NCI-H510A (cell line): ENCODE measurements at regions not wholly inside any gene's neighbourhood (a gene's known extent, or its start where the extent isn't known, plus 50 kb on each side); places are given as distances from the start of the nearest gene placed in this dataset.
"Not testable (repeated sequence)": the region's sequence is repeated elsewhere in the genome, so short reads cannot be mapped to it uniquely, and the experiment has no call there.

Experiments used
- DNase-seq: peaks from one replicate; lab custom pipeline; 2025; lab: John Stamatoyannopoulos, UW

DNA sequence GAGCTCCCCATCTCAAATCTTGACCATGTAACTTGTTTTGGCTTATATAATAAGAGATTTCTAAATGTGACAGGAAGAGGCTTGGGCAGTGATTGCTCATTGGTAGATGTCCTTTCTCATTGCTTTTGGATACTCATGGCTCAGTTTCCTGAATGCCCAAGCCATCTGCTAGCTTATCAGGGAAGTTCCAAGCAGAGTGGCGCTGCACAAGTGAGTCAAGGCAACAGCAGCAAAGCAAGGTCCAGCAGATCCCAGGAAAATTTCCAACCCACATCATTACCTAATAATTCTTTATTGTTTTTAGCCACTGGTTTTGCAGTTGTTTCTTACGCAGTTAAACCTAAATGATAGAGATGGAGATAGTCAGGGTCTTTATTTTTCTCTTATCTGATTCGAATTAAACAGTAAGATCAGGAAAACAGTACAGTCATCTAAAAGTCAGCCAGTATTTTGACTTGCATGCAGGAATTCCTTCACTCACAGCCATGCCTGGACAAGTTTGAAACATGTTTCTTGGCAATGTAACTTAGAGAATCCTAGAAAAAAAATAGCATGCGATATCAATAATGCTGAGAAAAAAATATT lies 349.7 kb upstream of the TMEFF2 start:
- no peak for DNase-seq

DNA sequence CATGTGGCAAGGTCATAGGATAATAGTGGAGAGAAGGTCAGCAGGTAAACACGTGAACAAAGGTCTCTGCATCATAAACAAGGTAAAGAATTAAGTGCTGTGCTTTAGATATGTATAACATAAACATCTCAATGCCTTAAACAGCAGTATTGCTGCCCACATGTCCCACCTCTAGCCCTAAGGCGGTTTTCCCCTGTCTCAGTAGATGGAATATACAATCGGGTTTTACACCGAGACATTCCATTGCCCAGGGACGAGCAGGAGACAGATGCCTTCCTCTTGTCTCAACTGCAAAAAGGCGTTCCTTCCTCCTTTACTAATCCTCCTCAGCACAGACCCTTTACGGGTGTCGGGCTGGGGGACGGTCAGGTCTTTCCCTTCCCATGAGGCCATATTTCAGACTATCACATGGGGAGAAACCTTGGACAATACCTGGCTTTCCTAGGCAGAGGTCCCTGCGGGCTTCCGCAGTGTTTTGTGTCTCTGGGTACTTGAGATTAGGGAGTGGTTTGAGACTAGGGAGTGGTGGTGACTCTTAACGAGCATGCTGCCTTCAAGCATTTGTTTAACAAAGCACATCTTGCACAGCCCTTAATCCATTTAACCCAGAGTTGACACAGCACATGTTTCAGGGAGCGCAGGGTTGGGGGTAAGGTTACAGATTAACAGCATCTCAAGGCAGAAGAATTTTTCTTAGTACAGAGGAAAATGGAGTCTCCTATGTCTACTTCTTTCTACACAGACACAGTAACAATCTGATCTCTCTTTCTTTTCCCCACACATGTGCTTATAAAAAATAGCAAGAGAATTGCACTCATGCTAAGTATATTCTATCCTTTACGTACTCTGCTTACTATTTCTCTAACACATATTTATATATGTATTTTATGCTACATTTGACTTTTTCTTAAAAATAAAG lies 347.7 kb upstream of the TMEFF2 start:
- not testable (repeated sequence) for DNase-seq

DNA sequence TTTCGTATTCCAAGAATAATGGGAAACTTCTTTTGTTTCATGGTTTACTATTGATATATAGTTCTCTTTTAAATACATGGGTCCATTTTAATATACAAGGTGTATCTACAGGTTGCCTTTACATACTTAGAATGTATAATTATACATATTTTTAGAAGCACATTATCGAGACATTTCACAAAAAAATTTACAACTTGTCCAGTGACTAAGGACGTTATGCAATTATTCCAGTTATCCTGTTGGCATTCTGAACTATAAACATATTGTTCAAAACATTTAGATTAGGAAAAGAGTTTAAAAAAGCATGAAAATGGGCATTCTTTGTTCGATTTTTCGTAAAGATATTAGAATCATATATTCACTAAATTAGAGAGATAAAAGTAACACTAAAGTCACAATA lies 344.6 kb upstream of the TMEFF2 start:
- no peak for DNase-seq

DNA sequence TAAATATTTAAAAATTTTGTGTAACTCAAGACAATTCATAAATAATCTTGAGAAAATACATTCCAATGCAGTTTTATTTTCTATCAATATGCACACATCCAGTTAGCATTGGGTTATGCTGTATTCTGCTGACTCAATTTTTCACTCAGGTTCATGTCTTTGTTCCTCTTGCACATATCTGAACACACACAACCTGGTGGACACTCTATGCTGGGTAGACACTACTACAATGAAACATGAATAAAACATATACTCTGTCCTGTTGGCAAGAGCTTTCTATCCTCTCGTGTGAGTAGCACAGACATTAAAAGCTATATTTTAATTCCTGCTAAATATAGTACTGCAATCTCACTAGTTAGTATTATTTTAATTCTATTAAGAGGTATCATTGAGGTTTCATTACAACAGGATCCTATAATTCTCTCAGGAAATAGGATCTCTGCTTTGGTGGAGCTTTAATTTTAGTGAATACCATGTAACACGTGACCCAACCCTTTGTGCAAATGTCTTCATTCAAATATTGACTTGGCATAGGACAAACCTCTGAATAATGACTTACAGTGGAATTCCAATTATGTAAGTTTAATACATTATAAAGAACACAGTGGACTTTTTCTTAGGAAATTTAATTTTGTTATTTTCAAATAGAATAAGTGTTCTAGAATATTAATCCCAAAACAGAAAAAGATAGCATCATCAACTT lies 342.3 kb upstream of the TMEFF2 start:
- no peak for DNase-seq

DNA sequence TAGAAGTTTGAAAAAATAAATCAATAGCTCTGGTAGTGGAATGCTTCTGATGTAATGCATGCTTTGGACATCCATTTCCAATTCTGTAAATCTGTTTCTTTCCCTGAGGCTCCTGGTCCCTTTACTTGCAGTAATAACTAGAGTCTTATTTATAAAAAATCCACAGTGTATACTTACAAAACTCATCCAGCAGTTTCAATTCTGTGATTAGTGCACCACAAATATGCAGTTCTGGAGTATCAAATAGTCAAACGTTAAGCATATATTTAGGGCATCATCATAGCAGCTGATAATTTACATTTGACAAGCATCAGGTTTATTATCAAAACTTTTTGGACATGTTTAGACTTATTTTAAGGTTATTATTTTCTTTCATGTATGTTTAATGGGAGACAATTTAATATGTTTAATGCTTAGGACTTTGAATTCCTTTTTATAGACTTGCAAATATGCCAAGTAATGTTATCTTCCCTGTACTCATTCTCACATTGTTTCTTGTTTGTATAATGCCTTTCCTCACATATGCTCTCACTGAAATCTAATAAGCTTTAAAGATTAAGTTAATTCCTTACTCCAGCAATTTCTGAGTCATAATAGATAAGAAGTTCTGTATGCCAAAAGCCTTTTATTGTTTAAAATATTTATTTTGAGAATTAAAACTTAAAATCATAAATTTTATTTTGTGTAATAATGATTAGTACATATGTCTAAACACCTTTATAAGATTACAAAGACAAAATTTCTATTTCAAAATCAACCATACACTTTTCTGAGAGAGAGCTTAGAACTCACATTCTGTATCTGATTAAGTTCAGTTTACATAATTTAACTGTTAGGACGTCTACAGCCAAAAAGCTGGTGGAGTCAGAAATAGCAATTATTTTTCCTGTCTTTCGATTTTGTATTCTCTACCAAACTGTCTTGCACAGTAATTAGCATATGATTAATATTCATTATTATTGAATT lies 341.5 kb upstream of the TMEFF2 start:
- DNase-seq: no peak

DNA sequence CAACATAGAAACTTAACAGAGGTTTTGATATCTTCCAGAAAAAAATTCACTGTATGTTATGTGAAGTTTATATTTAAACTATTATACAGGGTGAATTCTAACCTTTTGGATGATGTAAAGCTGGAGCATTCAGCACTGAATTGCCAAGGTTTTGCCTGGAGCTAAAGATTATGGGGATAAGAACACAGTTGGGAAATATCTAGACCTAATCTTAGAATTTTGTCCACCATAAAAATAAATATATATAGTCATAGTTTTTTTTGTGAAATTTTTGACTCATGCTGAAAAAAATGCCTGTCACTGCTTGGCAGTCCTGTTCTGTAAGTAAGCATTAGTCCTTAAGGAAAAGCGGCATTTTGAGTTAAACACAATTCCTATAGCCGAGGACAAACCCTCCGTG lies 339.3 kb upstream of the TMEFF2 start:
- DNase-seq: no peak

DNA sequence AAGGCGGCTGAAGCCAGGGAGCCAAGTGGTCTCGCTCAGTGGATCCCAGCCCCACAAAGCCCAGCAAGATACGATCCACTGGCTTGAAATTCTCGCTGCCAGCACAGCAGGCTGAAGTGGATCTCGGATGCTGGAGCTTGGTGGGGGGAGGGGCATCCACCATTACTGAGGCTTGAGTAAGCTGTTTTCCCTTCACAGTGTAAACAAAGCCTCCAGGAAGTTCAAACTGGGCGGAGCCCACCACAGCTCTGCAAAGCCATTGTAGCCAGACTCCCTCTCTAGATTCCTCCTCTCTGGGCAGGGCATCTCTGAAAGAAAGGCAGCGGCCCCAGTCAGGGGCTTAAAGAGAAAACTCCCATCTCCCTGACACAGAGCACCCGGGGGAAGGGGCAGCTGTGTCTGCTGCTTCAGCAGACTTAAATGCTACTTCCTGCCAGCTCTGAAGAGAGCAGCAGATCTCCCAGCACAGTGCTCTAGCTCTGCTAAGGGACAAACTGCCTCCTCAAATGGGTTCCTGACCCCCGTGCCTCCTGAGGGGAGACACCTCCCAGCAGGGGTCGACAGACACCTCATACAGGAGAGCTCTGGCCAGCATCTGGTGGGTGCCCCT lies 330.0 kb upstream of the TMEFF2 start:
- DNase-seq: not testable (repeated sequence)

DNA sequence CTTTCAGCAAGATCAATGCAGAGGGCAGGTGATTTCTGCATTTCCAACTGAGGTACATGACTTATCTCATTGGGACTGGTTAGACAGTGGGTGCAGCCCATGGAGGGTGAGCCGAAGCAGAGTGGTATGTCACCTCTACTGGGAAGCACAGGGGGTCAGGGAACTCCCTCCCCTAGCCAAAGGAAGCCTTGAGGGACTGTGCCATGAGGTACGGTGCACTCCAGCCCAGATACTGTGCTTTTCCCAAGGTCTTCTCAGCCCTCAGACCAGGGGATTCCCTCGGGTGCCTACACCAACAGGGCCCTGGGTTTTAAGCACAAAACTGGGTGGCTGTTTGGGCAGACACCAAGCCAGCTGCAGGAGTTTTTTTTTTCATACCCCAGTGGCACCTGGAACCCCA lies 329.5 kb upstream of the TMEFF2 start:
- not testable (repeated sequence) for DNase-seq

DNA sequence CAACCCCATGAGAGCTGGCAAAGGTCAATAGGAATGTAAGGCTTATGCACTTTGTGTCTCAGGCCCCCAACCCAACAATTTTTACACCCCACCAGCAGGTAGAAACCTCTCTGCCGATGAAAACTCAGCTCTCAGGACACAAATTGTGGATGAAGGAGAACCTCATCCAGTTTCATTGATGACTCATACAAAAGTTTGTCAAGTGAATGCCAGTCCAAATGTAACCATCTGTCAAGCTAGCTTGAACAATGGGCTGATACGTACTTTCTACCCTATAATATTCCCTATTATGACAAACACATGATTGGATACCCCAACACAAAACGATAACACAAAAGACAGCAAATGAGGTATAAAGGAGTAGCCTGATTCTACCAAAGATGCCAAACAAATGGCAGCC lies 321.2 kb upstream of the TMEFF2 start:
- DNase-seq: no peak

DNA sequence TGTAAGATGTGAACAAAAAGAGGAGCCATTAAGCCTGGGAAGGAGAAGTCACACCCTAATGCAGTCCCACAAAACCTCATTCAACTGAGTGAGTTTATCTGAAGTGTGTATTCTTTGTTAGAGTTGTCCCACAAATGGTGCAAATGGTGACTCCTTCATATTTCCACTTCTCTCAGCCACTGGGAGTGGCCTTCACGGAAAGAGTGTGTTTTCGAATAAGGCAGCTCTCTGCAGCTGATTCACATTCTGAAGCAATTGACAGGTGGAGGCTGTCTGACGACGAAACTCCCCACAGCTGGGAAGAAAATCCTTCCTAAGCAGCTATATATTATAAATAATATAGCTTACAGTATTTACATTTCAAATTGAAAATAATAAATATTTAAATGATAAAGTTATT lies 318.8 kb upstream of the TMEFF2 start:
- no peak for DNase-seq

DNA sequence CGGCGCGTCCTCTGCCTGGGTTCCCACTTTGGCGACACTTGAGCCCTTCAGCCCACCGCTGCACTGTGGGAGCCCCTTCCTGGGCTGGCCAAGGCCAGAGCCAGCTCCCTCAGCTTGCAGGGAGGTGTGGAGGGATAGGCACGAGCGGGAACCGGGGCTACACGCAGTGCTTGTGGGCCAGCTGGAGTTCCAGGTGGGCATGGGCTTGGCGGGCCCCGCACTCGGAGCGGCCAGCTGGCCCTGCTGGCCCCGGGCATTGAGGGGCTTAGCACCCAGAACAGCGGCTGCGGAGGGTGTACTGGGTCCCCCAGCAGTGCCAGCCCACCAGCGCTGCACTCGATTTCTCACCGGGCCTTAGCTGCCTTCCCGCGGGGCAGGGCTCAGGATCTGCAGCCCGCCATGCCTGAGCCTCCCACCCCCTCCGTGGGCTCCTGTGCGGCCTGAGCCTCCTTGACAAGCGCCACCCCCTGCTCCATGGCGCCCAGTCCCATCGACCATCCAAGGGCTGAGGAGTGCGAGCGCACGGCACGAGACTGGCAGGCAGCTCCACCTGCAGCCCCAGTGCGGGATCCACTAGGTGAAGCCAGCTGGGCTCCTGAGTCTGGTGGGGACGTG lies 313.2 kb upstream of the TMEFF2 start:
- not testable (repeated sequence) for DNase-seq

DNA sequence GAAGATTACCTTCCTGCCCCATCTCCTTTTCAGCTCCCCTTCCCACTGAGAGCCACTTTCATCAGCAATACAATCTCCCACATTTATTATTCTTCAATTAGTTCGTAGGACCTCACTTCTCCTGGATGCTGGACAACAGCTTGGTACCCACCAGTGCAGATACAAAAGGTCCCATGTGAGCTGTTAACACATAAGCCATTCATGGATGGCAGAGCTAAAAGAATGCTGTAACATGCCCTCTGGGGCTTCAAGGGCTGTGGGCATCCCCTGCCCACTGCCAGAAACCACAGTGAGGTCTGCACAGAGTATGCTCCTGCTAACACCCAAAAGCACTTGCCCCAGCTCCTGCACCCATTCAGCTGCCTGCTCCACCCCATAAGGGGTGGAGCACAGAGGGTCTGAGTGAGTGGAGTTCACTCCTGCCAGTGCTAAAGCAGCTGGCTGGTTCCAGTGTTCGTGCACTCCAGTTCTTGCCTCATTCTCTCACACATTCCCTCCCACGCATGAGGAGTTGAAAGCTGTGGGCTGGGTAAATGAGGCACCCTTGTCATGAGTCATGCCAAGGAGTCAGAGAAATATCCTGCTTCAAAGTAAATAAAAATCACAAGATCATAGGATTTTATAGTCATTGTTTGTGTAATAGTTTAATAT lies 305.9 kb upstream of the TMEFF2 start:
- no peak for DNase-seq

DNA sequence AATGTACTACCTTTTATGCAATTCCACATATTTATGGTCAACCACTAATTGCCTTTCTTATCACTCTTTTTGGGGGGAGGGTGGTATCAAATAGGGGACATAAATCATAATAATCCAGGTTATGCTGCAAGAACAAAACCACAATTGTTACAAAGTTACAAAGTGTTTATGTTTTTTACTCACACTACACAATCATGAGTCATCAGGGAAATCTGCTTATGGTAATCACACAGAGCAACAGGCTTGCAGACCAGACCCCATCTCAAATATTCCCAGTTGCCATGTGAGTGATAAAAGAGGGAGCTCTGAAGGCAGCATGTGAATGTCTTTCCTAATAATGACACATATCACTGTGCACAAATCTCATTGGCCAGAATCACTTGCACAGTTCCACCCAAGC lies 304.7 kb upstream of the TMEFF2 start:
- DNase-seq: no peak

DNA sequence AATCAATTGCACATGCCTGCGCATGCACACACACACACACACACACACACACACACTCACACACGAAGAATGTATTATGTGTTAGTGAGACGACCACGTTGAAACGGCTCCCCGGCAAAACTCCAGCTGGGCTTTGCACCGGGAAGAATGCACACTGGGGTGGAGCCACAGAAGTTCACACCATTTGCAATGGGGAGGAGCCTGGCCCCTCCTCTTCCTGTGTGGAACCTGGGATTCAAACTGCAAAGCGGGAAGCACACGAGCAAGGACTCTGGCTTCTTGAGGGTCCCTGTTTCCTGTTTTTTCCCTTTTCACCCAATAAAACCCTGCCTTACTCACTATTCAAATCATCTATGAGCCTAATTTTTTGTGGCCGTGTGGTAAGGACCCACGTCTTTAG lies 304.0 kb upstream of the TMEFF2 start:
- DNase-seq: no peak

DNA sequence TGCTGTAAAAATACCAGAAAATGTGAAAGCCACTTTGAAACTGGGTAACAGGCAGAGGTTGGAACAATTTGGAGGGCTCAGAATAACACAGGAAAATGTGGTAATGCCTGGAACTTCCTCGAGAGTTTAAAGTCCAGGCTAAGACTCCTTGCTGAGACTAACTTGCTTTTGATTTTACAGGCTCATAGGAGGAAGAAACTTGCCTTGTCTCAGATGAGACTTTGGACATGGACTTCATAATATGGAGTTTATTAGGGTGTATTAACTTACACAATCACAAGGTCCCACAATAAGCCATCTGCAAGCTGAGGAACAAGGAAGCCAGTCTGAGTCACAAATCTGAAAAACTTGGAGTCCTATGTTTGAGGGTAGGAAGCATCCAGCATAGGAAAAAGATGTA lies 293.4 kb upstream of the TMEFF2 start:
- not testable (repeated sequence) for DNase-seq

DNA sequence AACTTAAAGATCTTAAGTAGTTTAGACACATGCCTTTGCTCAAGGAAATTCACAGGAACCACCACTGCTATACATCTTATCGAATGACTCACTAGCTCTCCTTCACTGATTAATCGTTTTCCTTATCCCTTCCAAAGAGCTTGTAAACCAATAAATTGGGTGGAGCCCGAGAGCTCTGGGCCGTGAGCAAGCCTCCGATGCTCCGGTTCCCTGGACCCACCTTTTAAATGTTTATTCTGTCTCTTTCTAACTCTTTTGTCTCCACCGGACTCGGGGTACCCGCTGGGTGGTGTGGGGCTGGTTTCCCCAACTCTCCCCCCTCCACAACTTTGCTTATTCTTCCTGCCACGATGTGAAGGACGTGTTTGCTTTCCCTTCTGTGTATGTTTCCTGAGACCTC lies 292.9 kb upstream of the TMEFF2 start:
- no peak for DNase-seq

DNA sequence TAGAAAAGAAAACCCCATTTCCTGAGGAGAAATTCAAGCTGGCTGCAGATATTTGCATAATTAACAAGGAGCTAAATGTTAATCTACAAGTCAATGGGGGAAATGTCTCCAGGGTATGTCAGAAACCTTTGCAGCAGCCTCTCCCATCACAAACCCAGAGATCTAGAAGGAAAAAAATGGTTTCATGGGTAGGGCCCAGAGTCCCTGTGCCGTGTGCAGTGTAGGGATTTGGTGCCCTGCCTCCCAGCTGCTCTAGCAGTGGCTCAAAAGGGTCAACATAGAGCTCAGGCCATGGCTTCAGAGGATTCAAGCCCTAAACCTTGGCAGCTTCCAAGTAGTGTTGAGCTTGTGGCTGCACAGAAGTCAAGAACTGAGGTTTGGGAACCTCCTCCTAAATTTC lies 290.2 kb upstream of the TMEFF2 start:
- no peak for DNase-seq

DNA sequence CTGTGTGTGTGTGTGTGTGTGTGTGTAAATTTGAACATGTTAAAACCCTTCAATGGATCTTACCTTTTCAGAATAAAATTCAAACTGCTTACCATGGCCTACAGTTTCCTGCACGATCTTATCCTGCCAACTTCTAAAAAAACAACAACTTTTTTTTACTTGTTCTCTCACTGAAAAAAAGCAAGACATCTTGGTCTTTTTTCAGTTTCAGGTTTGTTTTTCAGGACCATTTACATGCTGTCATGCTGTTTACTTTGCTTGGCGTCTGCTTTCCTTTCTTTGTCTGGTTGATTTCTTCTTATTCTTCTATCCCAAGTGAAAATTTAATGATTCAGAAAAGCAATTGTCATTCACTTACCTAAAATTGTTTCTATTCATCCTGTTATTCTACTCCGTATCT lies 286.3 kb upstream of the TMEFF2 start:
- no peak for DNase-seq

DNA sequence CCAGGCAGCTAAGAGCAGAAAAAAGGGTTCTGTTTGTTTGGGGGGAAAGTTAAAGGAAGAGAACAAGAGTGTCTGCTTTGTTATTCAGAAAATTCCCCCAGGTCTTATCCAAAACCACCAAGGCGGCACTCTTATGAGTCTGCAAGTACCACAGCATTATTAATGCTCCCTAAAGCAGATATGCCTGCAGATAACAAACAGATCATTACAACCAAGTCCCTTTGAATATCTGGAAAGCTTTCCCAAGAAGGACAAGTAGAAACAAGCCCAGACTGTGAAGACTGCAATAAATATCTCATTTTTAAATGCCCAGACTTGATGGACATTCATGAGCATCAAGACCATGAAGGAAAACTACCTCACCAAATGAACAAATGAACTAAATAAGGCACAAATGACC lies 278.6 kb upstream of the TMEFF2 start:
- DNase-seq: no peak

DNA sequence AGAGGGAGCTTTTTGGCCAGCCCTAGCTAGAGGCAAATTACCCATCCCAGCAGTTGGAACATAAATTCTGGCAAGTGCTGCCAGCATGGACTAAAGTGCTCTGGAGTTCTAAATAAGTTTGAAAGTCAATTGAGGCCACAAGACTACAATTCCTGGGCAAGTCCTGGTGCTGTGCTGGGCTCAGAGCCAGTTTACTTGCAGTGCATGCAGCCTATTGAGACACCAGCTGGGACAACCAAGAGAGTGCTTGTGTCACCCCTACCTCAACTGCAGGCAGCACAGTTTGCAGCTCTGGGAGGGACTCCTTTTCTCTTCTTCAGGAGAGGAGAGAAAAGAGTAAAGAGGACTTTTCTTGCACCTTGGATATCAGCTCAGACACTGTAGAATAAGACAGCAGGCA lies 277.2 kb upstream of the TMEFF2 start:
- DNase-seq: no peak

DNA sequence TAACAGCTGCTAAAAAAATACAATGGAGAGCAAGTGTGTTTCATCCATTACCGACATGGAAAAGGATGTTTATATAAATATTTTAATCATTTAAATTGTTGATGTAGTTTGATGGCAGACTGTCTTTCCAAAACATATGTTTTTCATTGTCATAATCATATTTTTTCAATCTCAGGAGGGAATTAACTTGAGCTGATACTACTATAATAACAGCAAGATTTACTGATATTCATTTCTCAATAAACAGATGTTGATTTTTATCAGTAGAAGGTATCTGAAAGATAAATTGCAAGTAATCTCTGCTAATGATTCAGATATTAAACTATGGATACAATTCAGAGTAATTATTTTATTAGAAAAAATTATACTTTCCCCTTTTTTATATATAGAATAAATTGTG lies 274.9 kb upstream of the TMEFF2 start:
- no peak for DNase-seq
